T-helper 2 cell treated with Interferon-gamma antibody and Interleukin-4, amounts not matched to agents 5 μg/mL and 100 μg/mL, for 36 hours (primary cell): ENCODE measurements at regions not wholly inside any gene's neighbourhood (a gene's known extent, or its start where the extent isn't known, plus 50 kb on each side); places are given as distances from the start of the nearest gene placed in this dataset.

Experiments
- DNase-seq: peaks from one replicate; pipeline ENCODE4 v3.0.0; 2021; ENCODE audit warnings: low spot score
- H3K27ac Mint-ChIP-seq: one replicate; pipeline ENCODE4 v1.8.0; 2021; ENCODE audit warnings: mild to moderate bottlenecking, mixed read lengths
- H3K27me3 Mint-ChIP-seq: one replicate; pipeline ENCODE4 v1.8.0; 2021; ENCODE audit warnings: low read depth, mixed read lengths
- H3K36me3 Mint-ChIP-seq: one replicate; pipeline ENCODE4 v1.8.0; 2021; ENCODE audit warnings: low read depth, mixed read lengths
- H3K4me1 Mint-ChIP-seq: one replicate; pipeline ENCODE4 v1.8.0; 2021; ENCODE audit warnings: low read depth, mixed read lengths
- H3K4me3 Mint-ChIP-seq: one replicate; pipeline ENCODE4 v1.8.0; 2022; ENCODE audit warnings: mild to moderate bottlenecking, moderate library complexity, mixed read lengths
- H3K9me3 Mint-ChIP-seq: one replicate; pipeline ENCODE4 v1.8.0; 2021; ENCODE audit warnings: mixed read lengths

- H3K27ac Mint-ChIP-seq, result no peak overlapping the region
- H3K4me3 Mint-ChIP-seq, result no peak overlapping the region
- no peaks in the 10 kb centered on the region for H3K27me3 Mint-ChIP-seq
- DNase-seq, result no peak
- H3K36me3 Mint-ChIP-seq, result no peaks in the 10 kb centered on the region
- no peaks in the 10 kb centered on the region for H3K4me1 Mint-ChIP-seq
- peaks cover 3% of the 10 kb centered on the region for H3K9me3 Mint-ChIP-seq
Observed at GRCh38 chr9:13613296-13613695, 333.8 kb upstream of the MPDZ start.

GRCh38 chr9:13608451-13608850 lies 329.0 kb upstream of the MPDZ start:
- H3K4me1 Mint-ChIP-seq, result no peaks in the 10 kb centered on the region
- peaks cover 8% of the 10 kb centered on the region for H3K9me3 Mint-ChIP-seq
- no peaks in the 10 kb centered on the region for H3K36me3 Mint-ChIP-seq
- H3K27ac Mint-ChIP-seq, result no peak overlapping the region
- no peak overlapping the region for H3K4me3 Mint-ChIP-seq
- H3K27me3 Mint-ChIP-seq, result no peaks in the 10 kb centered on the region
- DNase-seq, result no peak

GRCh38 chr9:13607481-13608441 lies 328.3 kb upstream of the MPDZ start:
- Mint-ChIP-seq H3K9me3 (peaks cover 8% of the 10 kb centered on the region), H3K4me3 (no peak overlapping the region), H3K4me1 (no peaks in the 10 kb centered on the region), H3K27ac (no peak overlapping the region), H3K36me3 (no peaks in the 10 kb centered on the region), H3K27me3 (no peaks in the 10 kb centered on the region)
- DNase-seq, result no peak

DNA sequence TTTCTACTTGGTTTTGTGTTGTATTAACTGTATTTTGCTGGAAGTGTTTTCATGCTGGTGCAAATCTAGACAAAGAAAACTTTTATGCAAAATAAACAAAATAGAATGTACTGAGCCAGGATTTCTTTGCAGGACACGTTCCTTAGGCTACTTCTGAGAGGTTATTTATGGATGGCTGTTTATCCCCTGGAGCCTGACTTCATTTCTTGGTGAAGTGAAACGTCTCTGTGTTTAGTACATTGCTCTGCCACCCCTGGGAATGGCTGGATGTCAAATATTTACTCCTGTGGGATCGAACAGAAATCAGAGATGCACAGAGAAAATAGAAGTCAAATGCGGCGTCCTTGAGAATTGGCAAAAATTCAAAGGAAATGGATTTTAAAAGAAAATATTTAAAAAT lies 327.1 kb upstream of the MPDZ start:
- peaks cover 8% of the 10 kb centered on the region for H3K9me3 Mint-ChIP-seq
- H3K27me3 Mint-ChIP-seq, result no peaks in the 10 kb centered on the region
- no peak overlapping the region for H3K27ac Mint-ChIP-seq
- no peak for DNase-seq
- no peaks in the 10 kb centered on the region for H3K4me1 Mint-ChIP-seq
- no peaks in the 10 kb centered on the region for H3K36me3 Mint-ChIP-seq
- no peak overlapping the region for H3K4me3 Mint-ChIP-seq

- Mint-ChIP-seq H3K27ac (no peak overlapping the region), H3K4me1 (no peaks in the 10 kb centered on the region), H3K36me3 (no peaks in the 10 kb centered on the region), H3K27me3 (no peaks in the 10 kb centered on the region), H3K4me3 (no peak overlapping the region), H3K9me3 (peaks cover 8% of the 10 kb centered on the region)
- DNase-seq, result no peak
Observed at GRCh38 chr9:13603921-13604320, 324.4 kb upstream of the MPDZ start.

DNA sequence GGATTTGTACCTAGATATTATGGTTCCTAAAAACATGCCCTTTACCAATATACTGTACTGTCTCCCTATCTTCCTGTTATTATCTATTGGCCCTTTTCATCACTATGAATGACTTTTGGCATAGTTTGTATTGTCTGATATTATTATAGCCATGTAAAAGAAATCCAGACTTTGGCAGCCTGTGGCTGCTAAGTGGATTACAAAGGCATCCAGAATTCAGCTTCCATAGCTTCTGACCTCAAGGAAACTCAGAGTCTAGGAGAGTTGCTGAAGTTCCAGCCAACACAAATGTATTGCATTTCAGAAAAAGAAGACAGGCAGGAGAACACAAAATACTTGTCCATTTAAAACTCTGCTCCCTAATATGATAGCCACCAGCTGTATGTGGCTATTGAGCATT lies 319.2 kb upstream of the MPDZ start:
- H3K4me3 Mint-ChIP-seq, result no peak overlapping the region
- H3K4me1 Mint-ChIP-seq, result no peaks in the 10 kb centered on the region
- H3K9me3 Mint-ChIP-seq, result peaks cover 4% of the 10 kb centered on the region
- no peak for DNase-seq
- H3K36me3 Mint-ChIP-seq, result no peaks in the 10 kb centered on the region
- H3K27me3 Mint-ChIP-seq, result no peaks in the 10 kb centered on the region
- no peak overlapping the region for H3K27ac Mint-ChIP-seq

- H3K27me3 Mint-ChIP-seq, result no peaks in the 10 kb centered on the region
- H3K4me3 Mint-ChIP-seq, result no peak overlapping the region
- no peaks in the 10 kb centered on the region for H3K36me3 Mint-ChIP-seq
- DNase-seq, result no peak
- H3K27ac Mint-ChIP-seq, result no peak overlapping the region
- peaks cover 4% of the 10 kb centered on the region for H3K9me3 Mint-ChIP-seq
- no peaks in the 10 kb centered on the region for H3K4me1 Mint-ChIP-seq
Observed at GRCh38 chr9:13597427-13597826, 317.9 kb upstream of the MPDZ start.

DNA sequence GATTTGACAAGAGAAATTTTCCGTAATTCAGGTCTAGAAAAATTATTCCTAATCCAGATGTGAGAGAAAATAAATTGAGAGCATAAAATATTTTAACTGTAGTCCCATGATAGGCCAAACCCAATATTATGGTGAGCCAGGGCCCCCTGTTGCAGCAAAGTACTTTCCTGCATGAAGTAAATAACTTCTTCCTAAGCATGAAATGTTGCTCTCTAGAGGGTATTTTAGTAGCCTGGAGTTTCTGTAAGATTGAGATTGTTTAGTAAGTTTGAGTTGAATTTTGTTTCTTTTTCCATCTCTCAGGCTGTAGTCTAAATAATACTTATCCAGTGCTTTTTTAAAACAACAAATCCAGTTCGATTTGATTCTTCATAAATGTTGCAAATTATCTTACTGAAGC lies 317.5 kb upstream of the MPDZ start:
- Mint-ChIP-seq H3K4me1 (no peaks in the 10 kb centered on the region), H3K4me3 (no peak overlapping the region), H3K27me3 (no peaks in the 10 kb centered on the region), H3K9me3 (peaks cover 4% of the 10 kb centered on the region), H3K36me3 (no peaks in the 10 kb centered on the region), H3K27ac (no peak overlapping the region)
- no peak for DNase-seq

- Mint-ChIP-seq H3K4me3 (no peak overlapping the region), H3K27me3 (no peaks in the 10 kb centered on the region), H3K27ac (no peak overlapping the region), H3K9me3 (peaks cover 4% of the 10 kb centered on the region), H3K4me1 (no peaks in the 10 kb centered on the region), H3K36me3 (no peaks in the 10 kb centered on the region)
- no peak for DNase-seq
Observed at GRCh38 chr9:13596383-13596970, 317.0 kb upstream of the MPDZ start.

GRCh38 chr9:13590996-13591395 lies 311.5 kb upstream of the MPDZ start:
- Mint-ChIP-seq H3K27me3 (no peaks in the 10 kb centered on the region), H3K27ac (no peak overlapping the region), H3K4me1 (no peaks in the 10 kb centered on the region), H3K4me3 (no peak overlapping the region), H3K9me3 (peaks cover 4% of the 10 kb centered on the region), H3K36me3 (no peaks in the 10 kb centered on the region)
- no peak for DNase-seq

DNA sequence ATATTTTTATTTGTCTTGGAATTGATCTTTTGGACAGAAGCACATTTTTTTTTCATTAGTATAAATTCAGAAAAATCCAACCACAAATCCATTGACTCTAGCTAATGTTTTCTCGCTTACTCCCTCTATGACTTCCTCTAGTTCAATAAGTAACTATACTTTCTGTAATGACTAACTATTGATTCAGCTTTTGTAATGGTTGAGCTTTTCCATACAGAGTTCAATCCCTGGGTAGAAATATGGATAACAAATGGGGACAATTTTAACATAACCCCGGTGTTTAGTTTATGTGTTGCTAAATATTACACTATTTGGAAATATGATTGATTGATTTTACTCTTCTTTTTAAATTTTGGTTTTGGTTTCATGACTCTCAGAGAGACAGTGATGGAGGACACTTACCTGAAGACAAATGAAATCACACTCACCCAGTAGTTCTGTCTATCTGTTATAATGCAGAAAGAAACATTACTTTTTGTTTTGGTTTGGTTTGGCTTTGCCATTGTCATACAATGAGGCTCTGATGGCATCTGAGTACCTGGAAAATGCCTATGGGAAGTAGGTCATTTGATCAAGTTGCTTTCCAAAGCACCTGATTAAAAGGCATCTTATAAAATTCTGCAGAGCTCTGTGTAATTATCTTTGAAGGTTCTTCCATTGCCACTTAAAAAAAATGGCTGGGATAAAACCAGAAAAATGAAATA lies 309.7 kb upstream of the MPDZ start:
- Mint-ChIP-seq H3K27ac (no peak overlapping the region), H3K4me1 (no peaks in the 10 kb centered on the region), H3K27me3 (no peaks in the 10 kb centered on the region), H3K36me3 (no peaks in the 10 kb centered on the region), H3K4me3 (no peak overlapping the region), H3K9me3 (peaks cover 8% of the 10 kb centered on the region)
- DNase-seq, result no peak

GRCh38 chr9:13588151-13589033 lies 308.9 kb upstream of the MPDZ start:
- H3K36me3 Mint-ChIP-seq, result no peaks in the 10 kb centered on the region
- peaks cover 9% of the 10 kb centered on the region for H3K9me3 Mint-ChIP-seq
- no peaks in the 10 kb centered on the region for H3K27me3 Mint-ChIP-seq
- no peaks in the 10 kb centered on the region for H3K4me1 Mint-ChIP-seq
- no peak overlapping the region for H3K27ac Mint-ChIP-seq
- no peak overlapping the region for H3K4me3 Mint-ChIP-seq
- DNase-seq, result no peak

- H3K36me3 Mint-ChIP-seq, result no peaks in the 10 kb centered on the region
- H3K27ac Mint-ChIP-seq, result no peak overlapping the region
- peaks cover 9% of the 10 kb centered on the region for H3K9me3 Mint-ChIP-seq
- H3K4me1 Mint-ChIP-seq, result no peaks in the 10 kb centered on the region
- H3K4me3 Mint-ChIP-seq, result no peak overlapping the region
- no peak for DNase-seq
- no peaks in the 10 kb centered on the region for H3K27me3 Mint-ChIP-seq
Observed at GRCh38 chr9:13587571-13587970, 308.1 kb upstream of the MPDZ start.
